ENCODE measurements at regions not wholly inside any gene's neighbourhood (a gene's known extent, or its start where the extent isn't known, plus 50 kb on each side); places are given as distances from the start of the nearest gene placed in this dataset.

GRCh38 chr17:12510535-12510934 is 155.2 kb upstream of the MYOCD start:
- no peak overlapping the region for H3K27ac ChIP-seq
- no peak overlapping the region for H3K4me3 ChIP-seq

DNA sequence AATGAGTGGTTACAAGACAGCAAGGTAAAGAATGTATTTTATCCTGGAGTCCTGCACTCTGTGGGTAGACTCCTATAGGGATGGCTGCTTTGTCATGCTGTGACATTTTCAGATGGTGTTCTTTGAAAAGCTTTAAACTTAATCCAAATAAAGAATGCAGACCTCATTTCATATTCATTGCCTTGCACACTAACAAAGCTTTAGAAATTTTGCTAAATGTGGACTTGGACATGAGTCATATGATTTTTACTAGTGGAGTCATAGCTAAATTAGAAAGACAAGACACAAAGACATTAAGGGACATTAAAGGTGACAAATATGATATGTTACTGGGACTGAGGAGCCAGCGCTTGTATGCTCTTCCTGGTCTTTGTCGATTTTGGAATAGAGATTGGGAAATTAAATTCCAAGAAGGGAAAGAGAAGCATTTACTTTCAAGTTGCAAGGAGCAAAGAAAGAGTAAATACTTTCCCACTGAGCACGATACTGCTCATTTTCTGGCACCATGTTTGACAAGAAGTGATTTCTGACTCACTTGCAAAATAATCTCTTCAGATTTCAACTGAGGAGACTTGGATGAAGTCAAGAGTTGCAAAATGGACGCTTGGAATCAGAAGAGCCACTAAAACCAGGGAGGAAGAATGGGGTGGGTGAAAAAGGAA is 152.9 kb upstream of the MYOCD start:
- H3K4me3 ChIP-seq, result no peak overlapping the region
- no peak overlapping the region for H3K27ac ChIP-seq

GRCh38 chr17:12514596-12514995 is 151.1 kb upstream of the MYOCD start:
- Histone ChIP-seq H3K4me3 (no peak overlapping the region), H3K27ac (no peak overlapping the region)

DNA sequence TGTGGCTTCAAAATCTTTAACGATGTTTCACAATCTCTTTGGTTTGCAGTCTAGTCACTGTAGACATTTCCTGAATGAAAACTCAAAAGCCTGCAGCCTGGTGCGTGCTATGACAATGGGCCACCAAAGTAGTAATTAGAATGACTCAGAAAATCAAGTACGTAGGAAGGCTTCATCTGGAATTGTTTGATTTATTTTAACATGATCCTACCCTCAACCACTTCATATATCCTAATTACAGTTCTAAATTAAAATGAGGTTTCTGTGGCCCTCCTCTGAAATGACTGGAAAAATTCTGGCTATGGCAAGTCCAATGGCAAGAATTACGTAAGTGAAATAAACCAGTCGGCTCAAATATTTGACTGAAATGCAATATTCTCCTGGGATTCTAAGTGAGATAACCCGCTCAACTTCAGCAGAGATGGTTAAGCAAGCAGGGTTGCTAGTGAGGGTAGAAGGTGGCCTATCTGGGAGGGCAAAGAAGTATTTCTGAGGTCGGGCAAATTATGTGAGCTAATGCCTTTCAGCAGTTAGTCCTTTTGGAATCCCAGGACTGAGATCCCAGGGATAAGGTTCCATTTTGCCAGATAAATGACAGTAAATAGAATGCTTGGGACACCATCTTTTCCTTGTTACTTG is 145.6 kb upstream of the MYOCD start:
- Histone ChIP-seq H3K4me3 (no peak overlapping the region), H3K27ac (no peak overlapping the region)

- Histone ChIP-seq H3K27ac (no peak overlapping the region), H3K4me3 (no peak overlapping the region)
Measured at GRCh38 chr17:12521416-12521815, 144.3 kb upstream of the MYOCD start.

DNA sequence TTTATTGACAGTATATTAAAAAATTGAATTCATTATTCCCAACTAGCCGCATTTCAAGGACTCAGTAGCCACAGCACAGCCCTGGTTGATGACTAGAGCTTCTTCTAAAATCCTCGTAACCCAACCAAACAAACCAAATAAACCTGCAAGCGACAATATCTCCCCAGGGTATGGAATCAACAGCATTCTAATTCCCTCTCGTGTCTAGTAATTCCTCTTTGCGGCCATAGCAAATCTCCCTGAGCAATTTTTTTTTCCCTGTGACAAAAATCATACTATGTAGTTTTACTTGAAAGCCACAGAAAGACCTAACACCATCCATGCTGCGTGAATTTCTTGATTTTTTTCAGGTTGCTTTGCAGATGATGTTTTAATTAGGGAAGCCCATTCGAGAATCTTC is 143.4 kb upstream of the MYOCD start:
- H3K4me3 ChIP-seq, result no peak overlapping the region
- no peak overlapping the region for H3K27ac ChIP-seq

DNA sequence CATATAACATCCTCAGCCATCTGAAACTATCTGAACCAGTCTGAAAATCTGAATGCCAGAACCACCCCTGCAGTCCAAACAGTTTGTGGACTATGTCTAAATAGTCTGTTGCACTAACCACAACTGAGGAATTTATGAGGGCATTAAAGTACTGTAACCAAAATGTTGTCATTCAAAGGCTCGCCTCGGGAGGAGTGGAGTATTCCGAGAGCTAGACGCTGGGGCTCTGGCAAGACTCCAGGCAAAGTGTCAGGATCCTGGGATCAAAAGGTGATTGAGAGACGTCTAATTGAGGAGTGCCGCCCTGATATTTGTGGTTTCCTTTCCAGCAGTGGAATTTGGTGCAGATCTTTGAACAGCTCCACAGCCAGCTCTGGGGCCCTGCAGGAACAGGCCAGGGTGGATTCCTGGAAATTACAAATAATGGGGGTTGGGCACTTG is 142.9 kb upstream of the MYOCD start:
- Histone ChIP-seq H3K4me3 (no peak overlapping the region), H3K27ac (no peak overlapping the region)

DNA sequence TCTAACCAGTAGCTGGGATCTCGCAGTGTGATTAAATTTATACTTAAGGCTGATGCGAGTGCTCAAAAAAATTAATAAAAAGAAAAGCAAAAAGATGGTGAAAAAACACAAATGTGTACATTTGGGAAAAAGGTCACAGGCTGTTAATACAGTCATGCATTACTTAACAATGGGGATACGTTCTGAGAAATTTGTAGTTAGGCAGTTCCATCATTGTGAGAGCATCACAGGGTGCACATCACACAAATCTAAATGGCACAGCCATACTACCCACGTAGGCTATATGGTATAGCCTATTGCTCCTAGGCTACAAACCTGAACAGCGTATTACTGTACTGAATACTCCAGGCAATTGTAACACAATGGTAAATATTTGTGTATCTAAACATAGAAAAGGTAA is 142.4 kb upstream of the MYOCD start:
- Histone ChIP-seq H3K4me3 (no peak overlapping the region), H3K27ac (no peak overlapping the region)

DNA sequence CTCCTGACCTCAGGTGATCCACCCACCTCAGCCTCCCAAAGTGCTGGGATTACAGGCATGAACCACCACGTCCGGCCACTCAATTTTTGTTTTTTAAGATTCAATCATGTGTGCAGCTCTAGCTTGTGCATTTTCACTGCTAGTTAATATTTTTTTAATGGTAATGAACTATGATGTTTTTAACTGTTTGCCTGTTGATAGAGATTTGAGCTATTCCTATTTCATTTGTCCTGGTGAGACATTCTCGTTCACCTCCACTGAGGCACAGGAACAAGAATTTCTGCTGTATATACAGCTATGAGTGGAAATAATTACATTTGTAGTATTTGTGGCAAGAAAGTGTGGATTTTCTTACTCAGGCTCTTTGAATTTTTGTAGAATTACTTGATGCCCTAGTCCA is 137.7 kb upstream of the MYOCD start:
- Histone ChIP-seq H3K4me3 (no peak overlapping the region), H3K27ac (no peak overlapping the region)

DNA sequence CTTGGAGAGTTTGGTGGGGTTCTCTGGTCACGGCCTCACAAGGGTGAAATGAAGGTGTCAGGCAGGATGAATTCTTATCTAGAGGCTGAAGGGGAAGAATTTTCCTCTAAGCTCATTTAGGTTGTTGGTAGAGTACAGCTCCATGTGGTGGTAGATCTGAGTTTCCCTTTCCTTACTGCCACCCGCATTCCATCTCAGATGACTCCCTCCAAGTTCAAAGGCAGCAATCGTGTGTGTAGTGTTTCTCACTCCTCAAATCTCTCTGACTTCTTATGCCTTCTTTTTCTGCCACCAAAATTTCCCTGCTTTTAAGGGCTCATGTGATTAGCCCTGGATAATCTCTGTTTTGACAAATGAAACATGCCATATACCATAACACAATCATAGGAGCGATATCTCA is 135.5 kb upstream of the MYOCD start:
- Histone ChIP-seq H3K27ac (no peak overlapping the region), H3K4me3 (no peak overlapping the region)

DNA sequence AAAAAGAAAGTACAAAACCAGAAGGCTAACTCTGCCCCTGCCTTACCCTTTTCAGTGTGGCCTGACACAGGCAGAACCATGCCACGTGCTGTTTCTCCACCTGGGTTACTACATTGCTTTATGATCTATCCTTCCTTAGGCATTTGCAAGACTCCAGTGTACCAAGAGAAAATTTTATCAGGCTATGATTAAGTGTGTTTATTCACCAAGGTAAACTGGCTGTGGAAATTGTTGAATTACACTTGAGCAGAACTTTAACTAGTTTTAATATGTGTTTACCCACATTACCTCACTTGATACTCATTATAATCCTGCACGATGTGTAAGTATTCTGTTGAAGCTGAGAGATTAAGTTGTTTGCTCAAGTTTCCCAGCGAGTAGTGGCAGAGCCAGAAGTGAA is 129.7 kb upstream of the MYOCD start:
- Histone ChIP-seq H3K27ac (no peak overlapping the region), H3K4me3 (no peak overlapping the region)

- no peak overlapping the region for H3K27ac ChIP-seq
Measured at GRCh38 chr17:12536472-12536871, 129.2 kb upstream of the MYOCD start.

DNA sequence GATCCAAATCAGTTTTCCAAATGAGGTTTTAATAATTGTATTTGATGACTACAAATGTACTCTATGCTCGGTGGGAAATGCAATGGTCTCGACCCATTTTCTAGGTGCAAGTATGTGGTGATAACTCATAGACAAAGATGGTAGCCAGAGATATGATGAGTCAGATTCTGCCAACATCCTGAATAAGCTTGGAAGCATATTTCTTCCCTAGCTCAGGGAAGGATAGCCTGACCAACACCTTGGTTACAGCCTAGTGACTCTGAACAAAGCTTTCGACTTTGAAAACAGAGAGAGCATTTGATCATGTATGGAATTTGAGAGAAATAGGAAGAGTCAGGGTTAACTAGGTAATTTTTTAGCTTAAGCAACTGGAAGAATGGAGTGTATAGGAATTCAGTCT is 128.3 kb upstream of the MYOCD start:
- H3K4me3 ChIP-seq, result no peak overlapping the region

More at GRCh38 chr17:12536472-12536871, 129.2 kb upstream of the MYOCD start:
- H3K4me3 ChIP-seq, result no peak overlapping the region

GRCh38 chr17:12538003-12538402 is 127.7 kb upstream of the MYOCD start:
- H3K4me3 ChIP-seq, result no peak overlapping the region
- no peak overlapping the region for H3K27ac ChIP-seq

More for the DNA sequence above, 128.3 kb upstream of the MYOCD start:
- H3K27ac ChIP-seq, result no peak overlapping the region

GRCh38 chr17:12545877-12546513 is 119.7 kb upstream of the MYOCD start:
- Histone ChIP-seq H3K27ac (no peak overlapping the region), H3K4me3 (no peak overlapping the region)

DNA sequence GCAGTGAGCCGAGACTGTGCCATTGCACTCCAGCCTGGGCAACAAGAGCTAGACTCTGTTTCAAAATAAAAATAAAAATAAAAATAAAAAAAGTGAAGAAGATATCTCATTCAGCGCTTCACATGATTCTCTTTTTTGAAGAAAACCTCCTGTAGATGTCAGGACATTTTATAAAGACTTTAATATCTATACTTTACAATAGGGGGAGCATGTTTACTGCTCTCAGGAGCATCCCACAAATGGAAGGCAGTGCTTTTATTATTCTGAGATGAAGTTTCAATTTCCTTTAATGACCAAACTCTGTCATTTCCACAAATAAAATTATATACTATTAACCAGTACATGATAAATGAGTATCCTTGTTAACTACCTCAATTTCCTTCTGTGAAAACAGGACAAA is 118.7 kb upstream of the MYOCD start:
- Histone ChIP-seq H3K4me3 (no peak overlapping the region), H3K27ac (no peak overlapping the region)

- H3K27ac ChIP-seq, result no peak overlapping the region
Measured at GRCh38 chr17:12547831-12548230, 117.9 kb upstream of the MYOCD start.

GRCh38 chr17:12548558-12548957 is 117.1 kb upstream of the MYOCD start:
- no peak overlapping the region for H3K4me3 ChIP-seq
- H3K27ac ChIP-seq, result no peak overlapping the region

More at GRCh38 chr17:12547831-12548230, 117.9 kb upstream of the MYOCD start:
- no peak overlapping the region for H3K4me3 ChIP-seq

DNA sequence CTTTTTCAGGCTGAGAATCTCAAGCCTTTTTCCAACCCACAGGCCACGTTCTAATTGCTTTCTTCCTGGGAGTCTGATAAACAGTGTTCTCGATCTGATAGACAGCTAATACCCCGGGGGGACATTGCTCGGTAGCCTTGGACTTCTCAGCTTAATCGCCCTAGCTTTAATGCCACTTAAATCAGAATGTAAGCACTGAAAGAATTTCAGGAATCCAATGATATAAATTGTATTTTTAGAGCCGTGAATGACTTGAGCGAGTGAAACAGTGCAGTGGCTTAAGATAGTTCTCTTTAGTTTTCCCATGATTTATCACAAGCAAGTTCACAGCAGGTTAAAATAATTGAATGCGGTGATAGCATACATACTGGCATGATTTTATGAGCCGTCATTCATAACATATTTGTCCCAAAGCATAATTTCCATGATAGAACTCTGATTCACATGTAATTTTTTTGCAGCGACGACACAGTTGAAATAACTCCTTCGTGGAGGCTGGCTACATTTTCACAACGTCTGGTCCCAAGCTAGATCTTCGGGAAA is 116.1 kb upstream of the MYOCD start:
- Histone ChIP-seq H3K4me3 (no peak overlapping the region), H3K27ac (no peak overlapping the region)

- H3K4me3 ChIP-seq, result no peak overlapping the region
- no peak overlapping the region for H3K27ac ChIP-seq
Measured at GRCh38 chr17:12553625-12554024, 112.1 kb upstream of the MYOCD start.

GRCh38 chr17:12554251-12554650 is 111.4 kb upstream of the MYOCD start:
- H3K27ac ChIP-seq, result no peak overlapping the region

More at GRCh38 chr17:12554251-12554650, 111.4 kb upstream of the MYOCD start:
- no peak overlapping the region for H3K4me3 ChIP-seq

Measured in skin epidermis (tissue), 12 donors.